ENCODE measurements at regions not wholly inside any gene's neighbourhood (a gene's known extent, or its start where the extent isn't known, plus 50 kb on each side); places are given as distances from the start of the nearest gene placed in this dataset.
"Not testable (repeated sequence)": the region's sequence is repeated elsewhere in the genome, so short reads cannot be mapped to it uniquely, and the experiment has no call there.

DNA sequence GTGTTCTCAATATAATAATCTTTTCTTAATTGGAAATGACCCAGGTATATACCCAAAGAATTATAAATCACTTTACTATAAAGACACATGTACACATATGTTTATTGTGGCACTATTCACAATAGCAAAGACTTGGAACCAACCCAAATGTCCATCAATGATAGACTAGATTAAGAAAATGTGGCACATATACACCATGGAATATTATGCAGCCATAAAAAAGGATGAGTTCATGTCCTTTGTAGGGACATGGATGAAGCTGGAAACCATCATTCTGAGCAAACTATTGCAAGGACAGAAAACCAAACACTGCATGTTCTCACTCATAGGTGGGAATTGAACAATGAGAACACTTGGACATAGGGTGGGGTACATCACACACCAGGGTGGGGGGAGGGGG is 56.8 kb downstream of the SCGB2B2 start:
- H3K27me3 Mint-ChIP-seq = peaks cover 0 to 12% of the 10 kb centered on the region in 2 donors
- not testable (repeated sequence) for DNase-seq; H3K4me1 Mint-ChIP-seq (ENCODE audit: low read depth in 2 of 2); H3K36me3 Mint-ChIP-seq (ENCODE audit: insufficient read depth); ATAC-seq (replicated peaks); H3K27ac Mint-ChIP-seq; H3K9me3 Mint-ChIP-seq; H3K4me3 Mint-ChIP-seq

- Mint-ChIP-seq H3K4me1 (ENCODE audit: low read depth in 2 of 2) (no peaks in the 10 kb centered on the region), H3K36me3 (ENCODE audit: insufficient read depth) (peaks cover 2% of the 10 kb centered on the region), H3K9me3 (peaks cover 10 to 15% of the 10 kb centered on the region in 2 donors), H3K27me3 (peaks cover 0 to 16% of the 10 kb centered on the region in 2 donors), H3K27ac (no peak overlapping the region), H3K4me3 (no peak overlapping the region)
- no peak for ATAC-seq (replicated peaks)
- no peak for DNase-seq
Measured at GRCh38 chr19:34618410-34618809, 58.5 kb downstream of the SCGB2B2 start.

- ATAC-seq (replicated peaks); H3K4me3 Mint-ChIP-seq; H3K27ac Mint-ChIP-seq; DNase-seq; H3K4me1 Mint-ChIP-seq (ENCODE audit: low read depth in 2 of 2); H3K36me3 Mint-ChIP-seq (ENCODE audit: insufficient read depth): not testable (repeated sequence)
- H3K27me3 Mint-ChIP-seq = peaks cover 0 to 16% of the 10 kb centered on the region in 2 donors
- peaks cover 10 to 19% of the 10 kb centered on the region in 2 donors for H3K9me3 Mint-ChIP-seq
Measured at GRCh38 chr19:34617996-34618395, 59.0 kb downstream of the SCGB2B2 start.

DNA sequence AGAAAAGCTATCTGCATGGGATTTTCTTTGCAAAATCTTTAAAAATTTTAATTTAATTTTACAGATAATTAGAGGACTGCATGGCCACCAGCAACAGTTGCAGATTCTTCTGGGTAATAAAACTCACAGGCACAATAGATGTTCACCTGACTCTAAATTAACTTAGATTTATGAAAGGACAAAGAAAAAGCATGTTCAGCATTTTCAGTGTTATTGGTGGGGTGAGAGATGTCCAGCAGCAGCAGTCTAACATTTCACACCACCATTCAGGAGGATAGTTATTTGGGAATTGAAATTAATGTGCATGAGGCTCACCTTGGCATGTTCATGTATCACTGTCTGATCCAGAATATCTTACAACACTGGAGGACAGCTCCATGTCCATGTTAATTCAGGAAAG is 74.0 kb downstream of the SCGB2B2 start:
- Mint-ChIP-seq H3K4me3 (no peak overlapping the region), H3K9me3 (peaks cover 6 to 12% of the 10 kb centered on the region in 2 donors), H3K4me1 (ENCODE audit: low read depth in 2 of 2) (no peaks in the 10 kb centered on the region), H3K36me3 (ENCODE audit: insufficient read depth) (no peaks in the 10 kb centered on the region), H3K27me3 (no peaks in the 10 kb centered on the region), H3K27ac (no peak overlapping the region)
- no peak for ATAC-seq (replicated peaks)
- DNase-seq = no peak

GRCh38 chr19:34601071-34601470 is 75.9 kb downstream of the SCGB2B2 start:
- DNase-seq (no peak), ATAC-seq (replicated peaks) (no peak)
- peaks cover 0 to 9% of the 10 kb centered on the region in 2 donors for H3K27me3 Mint-ChIP-seq
- no peak overlapping the region for H3K4me3 Mint-ChIP-seq
- peaks cover 4 to 12% of the 10 kb centered on the region in 2 donors for H3K9me3 Mint-ChIP-seq
- no peak overlapping the region for H3K27ac Mint-ChIP-seq
- no peaks in the 10 kb centered on the region for H3K36me3 Mint-ChIP-seq (ENCODE audit: insufficient read depth)
- peaks cover 2 to 4% of the 10 kb centered on the region in 2 donors for H3K4me1 Mint-ChIP-seq (ENCODE audit: low read depth in 2 of 2)

DNA sequence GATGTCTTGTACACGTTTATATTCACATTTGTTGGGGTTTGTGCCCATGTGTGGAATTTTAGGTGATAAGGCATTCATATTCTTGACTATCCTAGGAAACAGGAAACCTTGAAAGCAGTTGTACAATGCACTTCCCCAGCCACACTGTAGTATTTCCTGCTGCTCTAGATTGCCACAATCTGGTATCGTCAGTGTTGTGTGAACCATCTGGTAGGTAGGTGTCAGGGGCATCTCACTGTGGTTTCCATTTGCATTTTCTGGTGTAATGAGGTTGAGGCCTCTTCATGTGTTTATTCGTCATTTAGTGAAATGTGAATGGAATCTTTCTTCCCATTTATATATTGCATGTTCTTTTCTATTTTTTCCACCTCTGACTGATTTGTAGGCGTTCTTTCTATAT is 76.6 kb downstream of the SCGB2B2 start:
- H3K9me3 Mint-ChIP-seq = peaks cover 4 to 12% of the 10 kb centered on the region in 2 donors
- ATAC-seq (replicated peaks) = no peak

DNA sequence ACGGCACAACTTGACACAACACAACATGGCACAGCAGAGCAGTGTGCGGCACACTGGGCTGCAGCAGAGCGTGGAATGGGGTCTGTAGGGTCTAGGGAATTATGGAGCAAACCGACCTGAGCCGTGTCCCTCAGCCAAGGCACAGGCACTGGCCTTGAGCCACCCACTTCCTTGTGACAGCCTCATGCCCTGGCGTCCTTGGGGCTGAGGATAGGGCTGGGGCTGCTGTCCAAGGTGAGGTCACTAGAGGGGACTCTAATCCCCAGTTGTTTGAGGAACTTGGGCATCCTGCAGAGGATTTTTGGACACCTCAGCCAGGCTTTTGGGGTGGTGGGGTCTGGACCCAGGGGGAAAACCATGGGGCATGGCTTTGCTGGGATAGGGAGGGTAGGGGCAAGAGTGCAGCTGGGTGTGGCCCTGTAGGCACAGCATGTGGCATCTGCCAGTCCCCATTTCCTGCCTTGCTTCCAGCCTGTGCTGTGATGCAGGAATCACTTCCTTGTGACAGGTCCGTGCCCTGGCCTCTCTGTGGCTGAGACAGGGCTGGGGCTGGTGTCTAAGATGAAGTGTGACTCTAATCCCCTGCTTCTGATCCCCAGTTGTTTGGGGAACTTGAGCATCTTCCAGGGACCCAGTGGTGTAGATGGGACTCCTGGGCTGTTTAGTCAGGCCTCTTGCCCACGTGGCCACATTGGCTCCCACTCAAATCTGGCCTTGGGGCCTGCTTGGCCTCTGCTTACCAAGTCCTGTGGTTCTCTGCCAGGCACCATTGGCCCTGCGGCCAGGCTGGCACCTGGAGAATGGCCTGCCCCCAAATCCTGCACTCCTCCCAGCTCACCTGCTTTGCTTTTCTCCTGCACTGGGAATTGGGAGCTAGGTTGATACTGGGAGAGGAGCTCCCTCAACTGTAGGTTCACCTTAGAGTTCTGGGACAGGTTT is 78.5 kb downstream of the SCGB2B2 start:
- DNase-seq (no peak), ATAC-seq (replicated peaks) (no peak)
- Mint-ChIP-seq H3K9me3 (peaks cover 2 to 12% of the 10 kb centered on the region in 2 donors), H3K4me3 (no peak overlapping the region), H3K27ac (no peak overlapping the region), H3K36me3 (ENCODE audit: insufficient read depth) (no peaks in the 10 kb centered on the region), H3K27me3 (peaks cover 0 to 9% of the 10 kb centered on the region in 2 donors), H3K4me1 (ENCODE audit: low read depth in 2 of 2) (peaks cover 2 to 4% of the 10 kb centered on the region in 2 donors)

More for the DNA sequence above, 76.6 kb downstream of the SCGB2B2 start:
- Mint-ChIP-seq H3K27me3 (peaks cover 0 to 9% of the 10 kb centered on the region in 2 donors), H3K27ac (no peak overlapping the region), H3K36me3 (ENCODE audit: insufficient read depth) (no peaks in the 10 kb centered on the region), H3K4me3 (no peak overlapping the region), H3K4me1 (ENCODE audit: low read depth in 2 of 2) (peaks cover 2 to 4% of the 10 kb centered on the region in 2 donors)
- DNase-seq = no peak

GRCh38 chr19:34597596-34597995 is 79.4 kb downstream of the SCGB2B2 start:
- Mint-ChIP-seq H3K27ac (no peak overlapping the region), H3K9me3 (peaks cover 2 to 12% of the 10 kb centered on the region in 2 donors), H3K36me3 (ENCODE audit: insufficient read depth) (no peaks in the 10 kb centered on the region), H3K4me1 (ENCODE audit: low read depth in 2 of 2) (peaks cover 2 to 4% of the 10 kb centered on the region in 2 donors), H3K4me3 (no peak overlapping the region), H3K27me3 (peaks cover 0 to 9% of the 10 kb centered on the region in 2 donors)
- DNase-seq (no peak), ATAC-seq (replicated peaks) (no peak)

GRCh38 chr19:34596989-34597388 is 80.0 kb downstream of the SCGB2B2 start:
- Mint-ChIP-seq H3K4me1 (ENCODE audit: low read depth in 2 of 2) (peaks cover 2 to 4% of the 10 kb centered on the region in 2 donors), H3K9me3 (peaks cover 2 to 13% of the 10 kb centered on the region in 2 donors), H3K36me3 (ENCODE audit: insufficient read depth) (no peaks in the 10 kb centered on the region), H3K27me3 (peaks cover 2 to 14% of the 10 kb centered on the region in 2 donors), H3K27ac (no peak overlapping the region), H3K4me3 (no peak overlapping the region)
- ATAC-seq (replicated peaks) (no peak), DNase-seq (no peak)

DNA sequence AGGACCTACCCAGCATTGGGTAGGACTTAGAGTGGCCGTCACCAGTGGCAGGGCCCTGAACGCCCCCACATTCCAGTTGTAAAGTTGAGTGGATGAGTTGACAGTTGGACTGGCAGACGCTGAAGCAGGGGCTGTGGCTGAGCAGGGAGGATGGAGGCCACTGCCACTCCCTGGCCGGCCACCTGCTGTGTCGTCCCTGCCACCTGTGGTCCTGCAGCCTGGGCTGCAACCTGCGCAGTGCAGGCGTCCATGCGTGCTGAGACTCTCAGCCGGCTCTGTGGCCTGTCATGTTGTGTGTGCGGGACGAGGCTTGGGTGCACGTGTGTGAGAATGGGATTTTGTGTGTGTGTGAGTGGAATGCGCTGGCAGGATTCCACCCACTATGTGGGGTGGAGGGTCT is 80.8 kb downstream of the SCGB2B2 start:
- DNase-seq (no peak), ATAC-seq (replicated peaks) (no peak)
- H3K9me3 Mint-ChIP-seq = peaks cover 2 to 22% of the 10 kb centered on the region in 2 donors
- peaks cover 4% of the 10 kb centered on the region in 2 donors for H3K4me1 Mint-ChIP-seq (ENCODE audit: low read depth in 2 of 2)
- peaks cover 3% of the 10 kb centered on the region for H3K36me3 Mint-ChIP-seq (ENCODE audit: insufficient read depth)
- H3K4me3 Mint-ChIP-seq = no peak overlapping the region
- peaks cover 11 to 23% of the 10 kb centered on the region in 2 donors for H3K27me3 Mint-ChIP-seq
- no peak overlapping the region for H3K27ac Mint-ChIP-seq

- peaks cover 3% of the 10 kb centered on the region for H3K36me3 Mint-ChIP-seq (ENCODE audit: insufficient read depth)
- H3K4me3 Mint-ChIP-seq = no peak overlapping the region
- H3K27ac Mint-ChIP-seq = no peak overlapping the region
- DNase-seq = no peak
- ATAC-seq (replicated peaks) = no peak
- H3K9me3 Mint-ChIP-seq = peaks cover 2 to 25% of the 10 kb centered on the region in 2 donors
- H3K27me3 Mint-ChIP-seq = peaks cover 13 to 26% of the 10 kb centered on the region in 2 donors
- H3K4me1 Mint-ChIP-seq (ENCODE audit: low read depth in 2 of 2) = peaks cover 4% of the 10 kb centered on the region in 2 donors
Measured at GRCh38 chr19:34595683-34596082, 81.3 kb downstream of the SCGB2B2 start.

DNA sequence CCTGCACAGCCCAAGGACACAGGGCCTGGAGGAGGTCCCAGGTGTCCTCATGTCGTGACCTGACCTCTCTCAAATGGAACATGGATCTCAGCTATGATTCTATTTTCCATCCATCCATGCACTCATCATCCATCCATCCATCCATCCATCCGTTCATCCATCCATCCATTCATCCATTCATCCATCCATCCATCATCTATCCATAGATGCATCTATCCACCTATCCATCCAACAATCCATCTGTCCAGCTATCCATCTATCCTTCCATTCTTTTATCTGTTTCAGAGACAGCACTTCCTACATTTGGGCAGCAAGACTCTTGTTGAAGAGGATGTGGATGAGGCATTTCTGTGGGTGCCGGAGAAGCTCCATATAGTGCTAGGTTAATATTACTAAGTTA is 86.7 kb downstream of the SCGB2B2 start:
- H3K27ac Mint-ChIP-seq = no peak overlapping the region
- H3K9me3 Mint-ChIP-seq = peaks cover 5 to 22% of the 10 kb centered on the region in 2 donors
- peaks cover 28 to 29% of the 10 kb centered on the region in 2 donors for H3K27me3 Mint-ChIP-seq
- ATAC-seq (replicated peaks) = no peak
- H3K4me3 Mint-ChIP-seq = no peak overlapping the region
- no peak for DNase-seq
- peaks cover 0 to 5% of the 10 kb centered on the region in 2 donors for H3K4me1 Mint-ChIP-seq (ENCODE audit: low read depth in 2 of 2)
- H3K36me3 Mint-ChIP-seq (ENCODE audit: insufficient read depth) = peaks cover 3% of the 10 kb centered on the region

DNA sequence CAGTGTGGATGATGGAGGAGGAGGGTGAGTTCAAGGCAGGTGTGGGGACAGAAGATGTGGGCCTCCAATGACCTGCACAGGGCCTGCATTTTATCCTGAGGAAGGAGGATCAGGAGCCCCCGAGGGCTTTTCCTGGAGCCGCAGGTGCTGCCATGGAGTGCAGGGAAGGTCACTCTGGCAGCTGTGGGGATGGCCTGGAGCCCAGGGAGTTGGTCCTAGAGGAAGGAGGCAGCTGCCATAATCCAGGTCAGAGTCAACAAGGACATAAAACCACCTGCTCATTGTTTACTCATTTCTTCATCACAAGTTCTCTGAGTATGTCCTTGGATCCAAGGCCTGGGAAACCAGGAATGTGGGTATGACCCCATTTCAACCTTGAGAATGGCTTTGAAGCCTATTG is 87.2 kb downstream of the SCGB2B2 start:
- Mint-ChIP-seq H3K4me3 (no peak overlapping the region), H3K27me3 (peaks cover 28 to 29% of the 10 kb centered on the region in 2 donors), H3K4me1 (ENCODE audit: low read depth in 2 of 2) (peaks cover 0 to 5% of the 10 kb centered on the region in 2 donors), H3K27ac (no peak overlapping the region), H3K9me3 (peaks cover 5 to 24% of the 10 kb centered on the region in 2 donors), H3K36me3 (ENCODE audit: insufficient read depth) (peaks cover 3% of the 10 kb centered on the region)
- ATAC-seq (replicated peaks) (no peak), DNase-seq (no peak)

DNA sequence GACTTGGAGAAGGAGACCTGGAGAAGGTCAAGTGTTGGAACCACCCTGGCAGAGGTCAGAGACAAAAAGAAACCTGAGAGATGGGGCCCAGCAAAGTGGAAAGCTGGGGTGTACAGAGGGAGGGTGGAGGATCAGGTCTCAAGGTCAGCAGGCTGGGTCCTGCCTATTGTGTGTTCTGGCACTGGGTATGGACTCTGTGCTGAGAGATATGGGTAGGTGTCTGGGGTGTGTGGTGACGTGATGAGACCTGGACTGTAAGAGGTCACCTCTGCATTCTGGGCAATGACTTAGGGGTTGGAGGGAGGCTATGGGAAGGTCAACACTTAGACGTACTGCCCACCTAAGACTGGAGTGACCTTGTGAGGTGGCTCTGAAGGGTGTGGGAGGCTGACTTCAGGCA is 88.1 kb downstream of the SCGB2B2 start:
- H3K36me3 Mint-ChIP-seq (ENCODE audit: insufficient read depth) = peaks cover 5% of the 10 kb centered on the region
- H3K4me1 Mint-ChIP-seq (ENCODE audit: low read depth in 2 of 2) = peaks cover 0 to 5% of the 10 kb centered on the region in 2 donors
- DNase-seq = no peak
- no peak for ATAC-seq (replicated peaks)
- peaks cover 5 to 33% of the 10 kb centered on the region in 2 donors for H3K9me3 Mint-ChIP-seq
- no peak overlapping the region for H3K27ac Mint-ChIP-seq
- H3K4me3 Mint-ChIP-seq = no peak overlapping the region
- peaks cover 28 to 29% of the 10 kb centered on the region in 2 donors for H3K27me3 Mint-ChIP-seq

Measured in effector memory CD8-positive, alpha-beta T cell (primary cell).